NCI-H1694 (cell line): ENCODE measurements at regions not wholly inside any gene's neighbourhood (a gene's known extent, or its start where the extent isn't known, plus 50 kb on each side); places are given as distances from the start of the nearest gene placed in this dataset.

Experiments used
- DNase-seq: peaks from one replicate; lab custom pipeline; 2025; lab: John Stamatoyannopoulos, UW

DNA sequence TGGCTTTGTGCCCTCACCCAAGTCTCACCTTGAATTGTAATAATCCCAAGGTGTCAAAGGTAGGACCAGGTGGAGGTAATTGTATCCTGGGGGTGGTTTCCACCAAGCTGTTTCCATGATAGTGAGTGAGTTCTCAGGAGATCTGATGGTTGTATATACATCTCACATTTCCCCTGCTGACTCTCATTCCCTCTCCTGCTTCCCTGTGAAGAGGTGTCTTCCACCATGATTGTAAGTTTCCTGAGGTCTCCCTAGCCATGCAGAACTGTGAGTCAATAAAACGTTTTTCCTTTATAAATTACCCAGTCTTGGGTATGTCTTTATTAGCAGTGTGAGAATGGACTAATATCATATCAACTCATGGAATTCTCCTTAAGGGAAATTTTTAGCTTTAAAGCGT lies 302.6 kb downstream of the LIG4 start:
- DNase-seq: no peak

DNA sequence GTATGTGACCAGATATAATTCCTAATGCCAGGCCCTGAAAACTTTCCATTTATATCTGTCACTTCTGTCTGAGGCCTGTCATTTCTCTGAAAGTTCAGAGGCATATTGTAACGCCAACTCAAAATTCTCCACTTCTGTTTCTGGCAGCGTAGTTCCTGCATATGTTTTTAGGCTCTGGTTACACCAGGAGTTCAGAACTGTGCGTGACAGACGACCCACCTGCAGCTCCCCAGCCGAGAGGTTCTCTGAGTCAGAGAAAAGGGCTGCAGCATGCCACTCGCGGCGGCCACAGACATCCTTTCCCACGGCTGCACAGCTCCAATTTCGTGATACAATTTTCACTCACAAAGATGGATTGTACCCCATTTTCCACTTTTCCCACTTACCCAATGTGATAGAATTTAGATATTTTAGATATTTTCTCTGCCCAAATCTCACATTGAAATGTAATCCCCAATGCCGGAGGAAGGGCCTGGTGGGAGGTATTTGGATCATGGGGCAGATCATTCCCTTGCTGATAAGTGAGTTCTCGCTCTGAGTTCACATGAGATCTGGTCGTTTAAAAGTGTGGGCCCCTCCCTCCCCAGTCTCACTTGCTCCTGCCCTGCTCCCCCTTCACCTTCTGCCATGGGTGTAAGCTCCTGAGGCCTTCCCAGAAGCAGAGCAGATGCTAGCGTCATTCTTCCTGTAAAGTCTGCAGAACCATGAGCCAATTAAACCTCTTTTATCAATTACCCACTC lies 308.1 kb downstream of the LIG4 start:
- DNase-seq: no peak

DNA sequence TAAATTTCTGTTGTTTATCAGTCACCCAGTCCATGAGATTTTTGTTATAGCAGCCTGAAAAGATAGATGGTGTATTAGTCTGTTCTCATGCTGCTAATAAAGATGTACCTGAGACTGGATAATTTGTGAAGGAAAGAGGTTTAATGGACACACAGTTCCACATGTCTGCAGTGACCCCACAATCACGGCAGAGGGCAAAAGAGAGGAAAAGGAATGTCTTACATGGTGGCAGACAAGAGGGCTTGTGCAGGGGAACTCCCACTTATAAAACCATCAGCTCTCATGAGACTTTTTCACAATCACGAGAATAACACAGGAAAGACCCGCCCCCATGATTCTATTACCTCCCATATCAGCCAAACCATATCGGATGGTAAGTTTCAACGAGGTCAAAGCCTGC lies 309.2 kb downstream of the LIG4 start:
- no peak for DNase-seq

DNA sequence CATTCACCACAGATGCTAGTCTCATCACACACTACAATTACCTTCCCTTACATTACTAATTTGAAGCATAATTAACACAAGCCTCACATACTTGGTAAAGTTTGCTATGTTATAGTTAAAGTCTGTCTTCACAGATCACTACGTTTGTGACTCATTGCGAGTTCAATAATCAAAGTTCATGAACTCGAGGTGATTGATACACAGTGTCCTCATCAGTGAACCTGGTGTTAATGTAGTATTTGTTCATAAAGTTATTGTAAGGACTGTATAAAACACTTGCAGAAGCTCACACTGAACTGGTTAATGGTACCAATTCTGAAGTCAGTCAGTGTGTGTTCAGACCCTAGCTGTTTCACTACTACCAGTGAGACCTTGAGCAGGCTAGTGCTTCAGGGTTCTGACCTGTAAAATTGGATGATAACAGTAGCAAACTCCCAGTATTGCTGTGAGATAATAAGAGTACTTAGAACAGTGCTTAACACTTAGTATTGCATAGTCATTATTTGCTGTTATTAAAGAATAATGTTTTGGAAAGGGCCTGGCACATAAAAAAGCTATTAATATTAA lies 313.3 kb downstream of the LIG4 start:
- no peak for DNase-seq

DNA sequence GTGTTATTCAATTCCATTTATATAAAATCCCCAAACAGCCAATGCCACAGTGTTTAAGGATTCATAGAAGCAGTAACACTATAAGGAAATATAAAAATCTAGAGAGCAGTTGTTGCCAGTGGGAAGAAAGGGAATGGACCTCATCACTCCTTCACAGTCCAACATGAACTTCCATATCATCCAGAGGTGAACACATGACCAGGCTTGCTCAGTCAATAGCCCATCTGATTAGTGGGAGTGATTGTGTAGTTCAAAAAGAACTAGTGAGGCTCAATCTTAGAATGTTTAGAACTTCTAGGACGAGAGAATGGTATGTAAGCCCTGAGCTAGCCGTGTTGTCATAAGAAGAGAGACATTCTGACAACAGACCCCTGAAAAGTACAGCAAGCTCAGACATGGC lies 314.1 kb downstream of the LIG4 start:
- DNase-seq: no peak

DNA sequence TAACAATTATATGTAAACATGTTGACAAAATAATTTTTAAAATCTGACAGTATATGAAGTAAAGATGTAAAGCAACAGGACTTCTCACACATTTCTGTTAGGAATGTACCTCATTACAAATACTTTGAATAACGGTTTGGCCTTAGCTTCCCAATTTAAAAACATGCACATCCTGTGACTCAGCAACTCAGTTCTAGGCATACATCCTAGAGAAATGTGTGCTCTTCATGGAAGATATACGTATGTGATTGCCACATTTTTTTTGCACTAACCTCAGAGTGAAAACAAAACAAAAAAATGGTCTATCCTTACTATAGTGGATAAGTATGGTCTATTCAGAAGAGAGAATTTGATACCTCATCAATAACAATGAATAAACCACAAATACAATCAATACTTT lies 314.6 kb downstream of the LIG4 start:
- no peak for DNase-seq

DNA sequence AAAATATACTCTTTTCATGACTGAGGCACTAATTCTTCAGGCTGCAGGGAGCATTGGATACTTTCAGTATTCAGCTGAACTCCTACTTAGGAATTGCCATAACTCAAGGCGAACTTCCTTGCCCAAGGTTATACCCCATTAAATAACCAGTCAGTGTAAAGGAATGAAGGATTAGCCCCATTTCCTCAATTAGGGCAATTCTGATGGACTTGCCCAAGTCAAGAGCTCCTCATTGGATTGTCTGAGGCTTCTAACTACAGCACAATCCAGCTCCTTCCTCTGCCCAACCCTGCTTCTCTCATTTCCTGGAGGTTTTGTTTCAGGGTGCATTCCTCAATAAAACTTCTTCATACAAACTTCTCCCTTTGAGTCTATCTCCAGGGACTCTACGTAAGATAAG lies 329.2 kb downstream of the LIG4 start:
- DNase-seq: no peak

DNA sequence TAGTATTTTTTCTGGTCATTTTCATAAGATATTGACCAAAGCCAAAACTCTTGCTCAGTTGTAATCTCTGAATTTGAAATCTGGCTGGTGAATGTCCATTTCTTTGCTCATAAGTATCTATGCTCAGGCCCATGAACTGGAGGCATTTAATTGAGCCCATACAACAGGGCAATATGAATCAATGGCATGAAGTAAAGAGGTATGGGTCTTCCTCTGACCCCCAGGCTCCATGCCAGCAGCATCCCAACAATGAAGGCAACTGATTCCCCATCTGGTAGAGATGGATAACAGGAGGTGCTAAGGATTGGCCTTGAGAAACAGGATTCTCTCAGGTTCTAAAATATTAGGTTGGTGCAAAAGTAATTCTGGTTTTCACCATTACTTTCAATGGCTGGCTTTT lies 330.8 kb downstream of the LIG4 start:
- DNase-seq: no peak

DNA sequence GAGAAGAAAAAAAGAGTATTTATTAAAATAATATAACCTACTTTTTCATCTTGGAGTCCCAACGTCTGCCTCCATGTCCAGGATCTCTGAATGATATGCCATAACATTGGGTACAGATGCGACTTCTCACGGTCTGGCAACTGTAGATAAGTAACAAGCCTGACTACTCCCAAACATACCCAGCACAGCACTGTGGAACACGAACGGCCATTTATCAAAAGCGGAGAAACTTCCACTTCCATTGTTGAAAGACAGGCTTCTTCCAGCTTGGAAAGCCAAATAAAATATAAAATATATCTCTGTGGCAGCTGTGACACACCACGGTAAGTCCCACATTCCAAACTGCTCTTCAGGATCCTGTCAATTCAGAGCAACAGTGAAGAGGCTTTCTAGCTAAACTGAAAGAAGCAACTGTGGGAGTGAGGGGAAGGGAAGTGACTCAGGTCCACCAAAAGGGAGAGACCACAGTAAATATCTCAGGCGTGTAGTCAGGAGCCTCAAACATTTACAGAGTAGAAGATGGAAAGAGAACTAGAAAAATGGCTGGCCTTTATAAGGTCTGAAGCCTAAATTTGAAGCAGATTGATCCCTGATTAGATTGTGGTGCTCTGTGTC lies 331.7 kb downstream of the LIG4 start:
- no peak for DNase-seq

DNA sequence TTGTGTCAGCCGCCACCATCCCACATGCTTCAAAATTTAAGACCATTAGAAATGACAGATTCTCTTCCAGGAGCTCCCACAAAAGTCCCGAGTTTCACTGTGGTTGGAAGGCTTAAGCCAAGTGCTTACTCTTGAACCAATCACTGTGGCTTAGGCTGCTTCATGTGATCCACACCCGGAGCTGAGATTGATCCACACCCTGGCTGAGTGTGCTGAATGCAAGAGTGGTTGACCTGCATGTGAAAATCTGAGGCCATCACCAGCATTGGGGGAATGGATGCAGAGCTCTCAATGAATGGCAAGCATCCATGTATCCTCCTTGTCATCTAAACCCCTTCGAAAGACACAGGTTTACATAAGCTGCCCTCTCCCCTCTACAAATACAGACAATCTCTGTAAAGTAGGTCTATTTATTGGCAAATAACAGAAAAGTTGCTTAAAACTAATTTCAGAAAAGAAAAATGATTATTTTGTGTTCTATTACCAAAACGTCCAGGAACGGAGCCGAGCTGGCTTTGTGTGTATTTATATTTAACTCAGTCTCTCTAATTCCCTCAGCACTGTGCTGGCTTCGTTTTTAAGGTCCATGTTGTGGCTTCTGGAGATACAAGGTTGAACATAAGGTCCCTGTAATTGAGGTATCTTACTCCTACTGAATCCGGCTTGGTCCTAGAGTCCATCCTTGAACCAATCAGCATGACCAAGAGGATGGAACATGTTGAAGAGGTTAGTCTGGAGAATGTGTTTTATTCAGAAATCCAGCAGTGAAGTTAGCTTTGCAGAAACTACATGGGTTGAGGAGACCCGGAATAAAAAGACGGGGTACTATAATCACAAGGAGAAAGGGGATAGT lies 332.4 kb downstream of the LIG4 start:
- DNase-seq: no peak

DNA sequence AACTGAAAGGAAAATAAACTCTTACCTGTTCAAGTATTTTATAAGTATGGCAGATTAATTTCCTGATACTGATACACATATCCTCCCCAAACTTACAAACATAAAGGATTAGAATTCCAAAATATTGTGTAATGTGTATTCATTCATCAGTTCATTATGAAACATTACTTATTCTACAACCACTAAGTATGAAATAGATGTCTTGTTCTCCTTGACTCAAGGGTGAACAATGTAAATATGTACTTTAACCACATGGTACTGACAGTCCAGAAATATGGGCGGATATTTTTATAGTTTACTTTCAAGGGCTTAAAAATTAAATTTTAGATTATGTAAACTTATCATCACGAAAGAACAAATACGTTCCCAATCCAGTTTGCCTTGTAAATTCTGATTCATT lies 334.0 kb downstream of the LIG4 start:
- DNase-seq: no peak

DNA sequence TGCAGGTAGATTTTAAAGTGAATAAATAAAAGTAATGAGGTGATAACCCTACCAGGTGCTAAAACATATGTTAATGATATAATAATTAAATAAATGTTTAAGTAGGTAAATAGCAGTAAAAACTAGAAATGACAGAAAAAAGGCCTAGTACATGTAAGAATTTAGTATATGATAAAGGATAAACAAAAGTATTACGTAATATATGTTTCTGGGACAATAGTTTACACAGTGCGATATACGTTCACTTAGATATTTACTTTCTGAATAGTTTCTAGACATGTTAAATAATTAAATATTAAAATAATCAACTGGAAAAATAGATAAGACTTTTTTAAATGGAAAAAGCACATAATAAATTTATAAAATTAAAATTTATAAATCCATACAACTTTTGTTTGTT lies 340.9 kb downstream of the LIG4 start:
- DNase-seq: no peak

DNA sequence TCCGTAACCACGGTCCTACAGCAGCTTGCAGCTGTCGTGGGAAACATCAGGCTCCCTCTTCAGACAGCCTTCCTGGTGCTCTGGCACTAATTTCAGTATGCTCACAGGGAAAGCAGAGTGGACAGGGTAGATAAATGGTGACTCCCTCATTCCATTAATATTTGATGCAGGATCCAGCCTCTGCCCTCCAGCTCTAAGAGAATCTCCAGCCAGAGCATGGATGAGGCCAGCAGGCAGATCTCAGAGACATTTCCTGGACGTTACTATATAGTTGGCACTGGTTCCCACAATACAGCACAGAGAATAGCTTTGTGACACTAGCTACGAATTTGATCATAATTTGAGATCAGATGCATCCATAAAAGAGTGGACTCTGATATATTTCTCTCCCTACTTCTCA lies 341.4 kb downstream of the LIG4 start:
- DNase-seq: no peak

DNA sequence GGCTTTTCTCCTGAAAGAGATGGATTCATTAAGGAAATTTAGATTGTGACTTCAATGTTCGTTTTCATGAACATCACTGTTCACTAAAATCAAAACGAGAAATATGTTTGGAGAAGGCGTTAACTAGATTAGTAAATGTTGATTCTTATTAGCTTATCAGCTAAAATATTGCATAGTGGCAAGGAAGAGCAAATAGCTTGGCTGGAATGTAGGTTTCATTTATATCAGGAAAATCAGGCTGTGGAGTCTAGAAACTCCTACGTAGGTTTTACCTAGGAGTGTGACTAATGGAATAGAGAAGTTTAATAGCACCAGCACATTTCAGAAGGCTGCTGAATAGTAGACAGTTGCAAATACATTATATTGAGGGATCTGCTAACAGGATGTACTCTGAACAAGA lies 344.9 kb downstream of the LIG4 start:
- DNase-seq: no peak

DNA sequence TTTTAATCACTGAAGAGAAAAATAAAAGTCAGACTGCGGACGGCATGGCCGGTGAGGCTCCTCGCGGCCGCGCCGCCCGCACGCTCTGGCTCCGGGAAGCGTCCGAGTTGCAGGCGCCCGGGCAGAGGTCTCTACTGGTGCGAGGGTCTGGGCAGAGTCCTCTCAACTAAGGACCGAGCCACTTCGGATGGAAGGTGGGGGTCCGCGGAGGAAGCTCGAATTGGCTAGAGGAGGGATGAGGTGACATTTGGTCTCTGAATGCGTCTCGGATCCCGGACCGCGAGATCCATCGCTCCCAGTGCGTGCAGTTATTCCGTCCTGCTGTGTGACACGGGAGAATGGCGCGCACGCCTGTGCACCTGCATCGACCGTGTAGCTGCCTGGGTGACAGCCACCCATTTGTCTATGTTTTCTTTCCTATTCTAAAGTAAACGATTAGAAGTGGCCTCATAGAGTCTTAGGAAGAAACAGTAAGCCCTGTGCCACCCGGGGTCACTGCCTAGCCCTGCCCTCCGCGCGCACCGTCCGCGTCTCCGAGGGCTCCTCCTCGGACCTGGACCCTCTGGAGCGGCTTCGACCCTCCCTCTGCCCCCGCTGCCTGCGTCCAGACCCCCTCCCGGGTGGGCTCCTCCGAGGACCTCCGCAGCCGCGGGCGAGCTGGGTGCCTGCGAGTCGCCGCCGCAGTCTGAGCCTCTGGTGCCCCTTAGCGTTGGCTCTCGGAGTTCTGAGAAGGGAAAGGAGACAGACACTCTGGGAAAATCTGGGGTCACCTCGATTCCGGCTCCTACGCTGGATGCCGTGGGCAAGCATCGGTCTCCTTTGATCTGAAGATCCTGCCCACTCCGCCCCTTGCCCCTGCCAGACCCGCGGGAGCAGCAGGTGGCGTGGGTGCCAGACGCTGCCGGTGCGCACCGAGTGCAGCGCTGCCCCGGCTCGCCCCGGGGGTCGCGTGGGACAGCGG lies 347.4 kb downstream of the LIG4 start:
- peak; percentile 75 for DNase-seq

DNA sequence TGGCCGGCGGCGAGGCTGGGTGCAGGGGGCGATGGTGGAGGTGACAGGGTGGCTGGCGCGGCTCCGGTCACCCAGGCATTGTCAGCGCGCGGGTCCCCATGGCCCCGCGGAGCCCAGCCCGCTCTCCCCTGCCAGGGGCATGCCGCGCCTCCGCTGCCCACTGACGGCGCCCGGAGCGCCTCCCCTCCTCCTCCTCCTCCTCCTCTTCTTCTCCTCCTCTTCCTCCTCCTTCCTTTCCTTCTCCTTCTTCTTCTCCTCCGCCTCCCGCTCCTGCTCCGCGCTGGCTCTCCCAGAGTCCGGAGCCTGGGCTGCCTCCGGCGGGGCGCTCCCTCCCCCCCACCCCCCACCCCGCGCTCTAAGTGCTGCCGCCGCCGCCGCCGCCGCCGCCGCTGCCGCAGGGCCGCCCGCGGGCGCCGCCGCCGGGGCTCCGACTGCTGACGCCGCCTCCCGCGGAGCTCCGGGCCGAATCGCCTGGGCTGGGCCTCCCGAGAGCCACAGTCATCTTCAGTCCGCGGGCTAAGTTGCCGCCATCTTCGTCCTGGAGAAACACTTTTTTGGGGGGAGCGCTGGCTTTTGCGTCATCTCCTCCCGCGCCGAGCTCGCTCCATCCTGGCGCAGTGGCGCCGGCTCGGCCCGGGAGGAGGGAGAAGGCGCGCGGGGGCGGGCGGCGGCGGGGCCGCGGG lies 348.3 kb downstream of the LIG4 start:
- peak; percentile 10 for DNase-seq

DNA sequence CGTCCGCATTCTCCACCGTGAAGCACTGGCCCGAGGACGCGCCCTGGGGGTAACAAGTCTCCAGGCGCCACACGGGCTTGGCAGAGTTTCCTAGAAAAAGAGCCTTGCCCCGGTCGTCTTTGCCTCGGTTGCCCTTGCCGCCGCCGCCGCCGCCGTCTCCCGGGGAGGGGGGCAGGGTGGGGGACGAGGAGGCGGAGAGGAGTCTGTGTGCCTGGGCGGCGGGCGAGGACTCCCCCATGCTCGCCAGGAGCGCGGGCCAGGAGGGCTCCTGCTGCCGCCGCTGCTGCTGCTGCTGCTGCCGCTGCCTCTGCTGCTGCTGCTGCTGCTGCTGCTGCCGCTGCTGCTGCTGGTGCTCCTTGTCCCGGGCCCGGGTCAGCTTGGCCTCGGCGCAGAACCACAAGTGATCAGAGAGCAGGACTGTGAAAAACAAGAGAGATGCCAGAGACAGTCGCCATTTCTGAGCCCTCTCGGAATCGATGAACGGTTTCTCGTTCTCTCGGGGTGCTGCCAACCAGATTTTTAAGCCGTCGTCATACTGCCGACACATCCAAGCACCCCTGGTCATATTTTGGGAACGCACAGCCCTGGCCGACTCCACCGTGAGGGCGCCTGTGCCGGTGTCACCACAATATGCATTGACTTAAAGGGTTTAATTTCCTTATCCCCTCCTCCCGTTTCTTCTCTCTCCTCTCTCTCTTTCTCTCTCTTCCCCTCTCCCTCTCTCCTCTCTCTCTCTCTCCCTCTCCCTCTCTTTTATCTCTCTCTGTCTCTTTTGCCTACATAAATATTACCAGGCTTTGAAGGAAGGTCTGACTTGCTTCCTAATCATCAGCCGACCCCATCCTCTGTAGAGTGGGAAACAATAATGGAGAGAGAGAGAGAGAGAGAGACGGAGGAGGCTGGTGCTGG lies 349.1 kb downstream of the LIG4 start:
- DNase-seq: peak; percentile 9

DNA sequence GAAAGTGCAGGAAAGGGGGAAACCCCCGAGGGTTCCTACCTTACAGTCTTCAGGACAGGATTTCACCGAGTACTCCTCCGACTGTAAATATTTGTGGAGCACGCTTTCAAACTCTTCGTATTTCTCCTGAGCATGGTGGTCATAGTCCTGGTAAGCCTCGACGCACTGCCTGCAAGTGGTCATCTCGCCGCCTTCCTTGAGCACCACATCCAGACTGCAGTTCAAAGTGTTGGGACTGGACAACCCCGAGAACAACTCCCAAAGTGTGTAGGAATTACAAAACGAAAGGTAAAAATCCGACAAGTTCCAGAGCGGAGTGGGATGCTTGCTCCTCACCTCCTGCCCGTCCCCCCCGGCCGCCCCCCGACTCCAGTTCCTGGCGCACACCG lies 349.7 kb downstream of the LIG4 start:
- no peak for DNase-seq

DNA sequence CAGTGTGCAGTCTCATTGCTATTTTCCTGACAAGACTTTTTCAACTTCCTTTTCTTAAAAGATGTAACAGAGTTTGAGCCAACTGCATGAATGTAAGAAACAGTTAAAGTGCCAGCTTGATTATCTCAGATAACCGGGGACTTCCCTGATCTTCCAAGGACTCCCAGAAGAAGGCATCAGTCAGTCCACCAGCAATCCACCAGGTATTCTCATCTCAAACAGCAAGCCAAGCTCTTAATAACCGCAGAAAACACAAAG lies 350.1 kb downstream of the LIG4 start:
- no peak for DNase-seq
